ENCODE measurements at regions not wholly inside any gene's neighbourhood (a gene's known extent, or its start where the extent isn't known, plus 50 kb on each side); places are given as distances from the start of the nearest gene placed in this dataset.

GRCh38 chr18:29712785-29713184, 1329.8 kb downstream of the DSC3 start:
- no peak for TF ChIP-seq CTCF (IDR thresholded peaks at IDR 0.05)

- no peak for TF ChIP-seq CTCF (IDR thresholded peaks at IDR 0.05)
Measured at GRCh38 chr18:29711932-29712331, 1330.6 kb downstream of the DSC3 start.

- TF ChIP-seq CTCF (IDR thresholded peaks at IDR 0.05) = no peak
Measured at GRCh38 chr18:29693334-29693733, 1349.2 kb downstream of the DSC3 start.

- TF ChIP-seq CTCF (IDR thresholded peaks at IDR 0.05) = no peak
Measured at GRCh38 chr18:29681578-29681977, 1361.0 kb downstream of the DSC3 start.

- no peak for TF ChIP-seq CTCF (IDR thresholded peaks at IDR 0.05)
Measured at GRCh38 chr18:29664278-29665036, 1378.1 kb downstream of the DSC3 start.

- TF ChIP-seq CTCF (IDR thresholded peaks at IDR 0.05) = no peak
Measured at GRCh38 chr18:29661924-29662323, 1380.6 kb downstream of the DSC3 start.

- no peak for TF ChIP-seq CTCF (IDR thresholded peaks at IDR 0.05)
Measured at GRCh38 chr18:29660777-29661176, 1381.8 kb downstream of the DSC3 start.
